Fibroblast of skin of scalp (primary cell): ENCODE measurements at regions not wholly inside any gene's neighbourhood (a gene's known extent, or its start where the extent isn't known, plus 50 kb on each side); places are given as distances from the start of the nearest gene placed in this dataset.

Experiments used
- DNase-seq: peaks from one replicate; pipeline ENCODE4 v3.0.0-alpha.2; 2013

GRCh38 chr10:105351187-105351586 is 710.1 kb downstream of the SORCS3 start:
- no peak for DNase-seq

- DNase-seq: no peak
Observed at GRCh38 chr10:105347487-105347886, 706.4 kb downstream of the SORCS3 start.

GRCh38 chr10:105342606-105343005 is 701.5 kb downstream of the SORCS3 start:
- DNase-seq: no peak

- no peak for DNase-seq
Observed at GRCh38 chr10:105339669-105340068, 698.6 kb downstream of the SORCS3 start.

- DNase-seq: peak; percentile 1
Observed at GRCh38 chr10:105328503-105329133, 687.5 kb downstream of the SORCS3 start.
